22Rv1 (cell line): ENCODE measurements at regions not wholly inside any gene's neighbourhood (a gene's known extent, or its start where the extent isn't known, plus 50 kb on each side); places are given as distances from the start of the nearest gene placed in this dataset.

Source experiments
- ZFX ChIP-seq: fragments of 450-650 bp; IDR thresholded peaks from 2 replicates; pipeline ENCODE4 v1.6.1; 2017; ENCODE audit warnings: antibody characterized with exemption, borderline replicate concordance
- TF ChIP-seq, protein P1 (sequence below): fragments of 450-650 bp; IDR thresholded peaks from 2 replicates; pipeline ENCODE4 v1.5.1; 2017; ENCODE audit warnings: mild to moderate bottlenecking

- TF ChIP-seq, protein P1, sequence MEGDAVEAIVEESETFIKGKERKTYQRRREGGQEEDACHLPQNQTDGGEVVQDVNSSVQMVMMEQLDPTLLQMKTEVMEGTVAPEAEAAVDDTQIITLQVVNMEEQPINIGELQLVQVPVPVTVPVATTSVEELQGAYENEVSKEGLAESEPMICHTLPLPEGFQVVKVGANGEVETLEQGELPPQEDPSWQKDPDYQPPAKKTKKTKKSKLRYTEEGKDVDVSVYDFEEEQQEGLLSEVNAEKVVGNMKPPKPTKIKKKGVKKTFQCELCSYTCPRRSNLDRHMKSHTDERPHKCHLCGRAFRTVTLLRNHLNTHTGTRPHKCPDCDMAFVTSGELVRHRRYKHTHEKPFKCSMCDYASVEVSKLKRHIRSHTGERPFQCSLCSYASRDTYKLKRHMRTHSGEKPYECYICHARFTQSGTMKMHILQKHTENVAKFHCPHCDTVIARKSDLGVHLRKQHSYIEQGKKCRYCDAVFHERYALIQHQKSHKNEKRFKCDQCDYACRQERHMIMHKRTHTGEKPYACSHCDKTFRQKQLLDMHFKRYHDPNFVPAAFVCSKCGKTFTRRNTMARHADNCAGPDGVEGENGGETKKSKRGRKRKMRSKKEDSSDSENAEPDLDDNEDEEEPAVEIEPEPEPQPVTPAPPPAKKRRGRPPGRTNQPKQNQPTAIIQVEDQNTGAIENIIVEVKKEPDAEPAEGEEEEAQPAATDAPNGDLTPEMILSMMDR = no peak
- no peak for TF ChIP-seq ZFX
Observed at GRCh38 chr1:62946511-62946910, 162.6 kb downstream of the ATG4C start.
